Erythroblast (primary cell): ENCODE measurements at regions not wholly inside any gene's neighbourhood (a gene's known extent, or its start where the extent isn't known, plus 50 kb on each side); places are given as distances from the start of the nearest gene placed in this dataset.

Experiments
- GATA1 ChIP-seq: IDR thresholded peaks from 2 replicates; pipeline ENCODE4 v1.6.1; 2011; ENCODE audit warnings: low read depth, mild to moderate bottlenecking, control low read depth, low read length, moderate library complexity
- POLR2A ChIP-seq: IDR thresholded peaks from 2 replicates; pipeline ENCODE4 v1.6.1; 2011; ENCODE audit warnings: mild to moderate bottlenecking, low read length

- TF ChIP-seq POLR2A = no peak
- TF ChIP-seq GATA1 = no peak
Observed at GRCh38 chr10:84029840-84030239, 109.5 kb upstream of the GHITM start.
